C4-2B (cell line): ENCODE measurements at regions not wholly inside any gene's neighbourhood (a gene's known extent, or its start where the extent isn't known, plus 50 kb on each side); places are given as distances from the start of the nearest gene placed in this dataset.

Experiments used
- H3K27ac ChIP-seq: fragments of 450-650 bp; 2 replicates; pipeline ENCODE4 v1.5.1; 2017
- CTCF ChIP-seq: fragments of 450-650 bp; conservative IDR thresholded peaks from 2 replicates; pipeline ENCODE4 v1.5.1; 2017; ENCODE audit warnings: mild to moderate bottlenecking
- ZFX ChIP-seq: fragments of 450-650 bp; IDR thresholded peaks from 2 replicates; pipeline ENCODE4 v1.6.1; 2017

DNA sequence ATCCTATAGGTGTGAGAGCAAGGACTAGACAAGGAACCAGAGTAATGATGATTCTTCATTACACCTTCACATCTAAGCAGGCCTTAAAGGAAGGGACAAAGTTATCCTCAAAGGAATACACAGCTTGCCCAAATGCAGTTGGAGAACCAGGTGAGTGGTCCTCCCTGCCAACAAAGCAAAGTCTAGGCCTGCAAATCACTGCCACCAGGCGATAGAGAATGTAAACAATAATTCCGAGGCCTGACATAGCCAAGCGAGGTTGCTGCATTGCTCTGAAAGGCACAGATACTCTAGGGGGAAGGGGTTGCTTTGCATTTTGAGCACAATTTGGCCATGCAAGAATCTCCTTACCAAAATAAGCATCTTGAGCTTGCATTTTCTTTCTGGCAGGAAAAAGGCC lies 178.2 kb upstream of the FAT1 start:
- H3K27ac ChIP-seq = no peak overlapping the region
- TF ChIP-seq CTCF (no peak), ZFX (no peak)

DNA sequence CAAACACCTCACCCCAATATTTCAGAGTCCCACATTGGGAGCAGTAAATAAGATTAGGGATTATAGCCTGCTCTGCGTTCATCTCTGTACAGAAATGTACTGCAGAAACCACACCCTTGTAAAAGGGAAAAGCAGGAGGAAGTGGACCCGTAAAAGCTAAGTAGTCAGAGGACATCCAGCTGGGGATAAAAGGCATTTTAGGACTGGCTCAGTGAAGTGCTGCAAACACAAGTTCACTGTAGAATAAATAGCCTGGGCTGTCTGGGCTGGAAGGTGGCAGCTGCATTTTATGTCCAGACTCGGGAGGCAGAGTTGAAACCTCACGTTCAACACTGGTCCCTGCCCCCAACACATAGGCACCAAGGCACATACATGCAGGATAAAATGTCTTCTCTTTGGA lies 178.7 kb upstream of the FAT1 start:
- H3K27ac ChIP-seq = no peak overlapping the region
- no peak for TF ChIP-seq CTCF

DNA sequence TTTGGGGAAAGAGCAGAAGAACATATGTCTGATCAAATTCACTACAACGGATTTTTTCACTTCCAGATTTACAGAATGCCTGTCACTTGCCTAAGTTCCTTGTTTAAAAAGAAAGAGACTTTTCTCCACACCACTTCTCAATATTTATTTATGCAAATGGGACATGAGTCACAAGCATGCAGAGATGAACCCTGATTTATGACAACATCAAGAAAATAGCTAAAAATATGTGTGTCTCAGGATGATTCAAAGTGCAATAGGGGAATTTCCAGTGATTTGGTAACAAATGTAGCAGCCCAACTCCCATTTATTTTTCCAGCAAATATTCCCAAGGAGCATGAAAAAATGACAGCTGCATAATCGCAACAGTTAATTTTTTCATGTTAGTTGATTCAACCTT lies 180.4 kb upstream of the FAT1 start:
- H3K27ac ChIP-seq = no peak overlapping the region
- TF ChIP-seq ZFX (no peak), CTCF (no peak)

DNA sequence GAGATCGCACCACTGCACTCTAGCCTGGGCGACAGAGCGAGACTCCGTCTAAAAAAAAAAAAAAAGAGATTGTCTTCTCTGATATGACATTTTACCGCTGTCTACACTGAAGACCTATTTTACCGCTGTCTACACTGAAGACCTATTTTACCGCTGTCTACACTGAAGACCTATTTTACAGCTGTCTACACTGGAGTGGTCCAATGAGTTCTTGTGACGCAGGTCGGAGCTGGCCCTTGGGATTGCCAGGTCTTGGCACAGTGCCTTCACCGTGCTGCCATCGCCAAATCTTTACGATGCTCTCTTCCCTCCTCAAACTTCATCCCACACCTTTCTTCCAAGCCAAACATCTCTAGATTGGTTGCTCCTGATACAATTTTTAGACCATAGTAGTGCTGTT lies 183.1 kb upstream of the FAT1 start:
- TF ChIP-seq CTCF = no peak
- no peak for TF ChIP-seq ZFX
- H3K27ac ChIP-seq = no peak overlapping the region

DNA sequence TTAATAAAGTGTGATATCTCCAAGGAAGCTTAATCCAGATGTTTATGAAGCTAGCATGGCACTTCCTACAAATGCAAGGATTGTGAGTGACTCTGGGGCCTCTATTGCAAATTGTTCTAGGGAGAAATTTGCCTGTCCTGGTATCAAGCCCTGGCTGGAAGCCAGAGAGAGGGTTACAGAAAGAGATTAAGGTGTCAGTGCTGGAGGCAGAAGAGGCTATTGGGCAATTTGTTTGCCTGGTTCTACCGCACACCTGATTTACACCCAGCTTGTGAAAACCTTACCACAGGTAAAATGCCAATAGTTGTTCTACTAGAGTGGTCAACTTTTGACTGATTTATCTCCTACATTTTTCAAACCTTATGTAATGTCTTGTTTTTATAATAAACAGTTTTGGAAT lies 186.7 kb upstream of the FAT1 start:
- H3K27ac ChIP-seq = no peak overlapping the region
- TF ChIP-seq ZFX = no peak
- no peak for TF ChIP-seq CTCF

GRCh38 chr4:186912606-186913005 lies 188.9 kb upstream of the FAT1 start:
- TF ChIP-seq ZFX = no peak
- TF ChIP-seq CTCF = no peak
- no peak overlapping the region for H3K27ac ChIP-seq

GRCh38 chr4:186915816-186916215 lies 192.2 kb upstream of the FAT1 start:
- TF ChIP-seq CTCF = no peak
- TF ChIP-seq ZFX = no peak
- no peak overlapping the region for H3K27ac ChIP-seq
